GM12864 (cell line): ENCODE measurements at regions not wholly inside any gene's neighbourhood (a gene's known extent, or its start where the extent isn't known, plus 50 kb on each side); places are given as distances from the start of the nearest gene placed in this dataset.
"Not testable (repeated sequence)": the region's sequence is repeated elsewhere in the genome, so short reads cannot be mapped to it uniquely, and the experiment has no call there.

Source experiments
- DNase-seq: peaks from one replicate; pipeline ENCODE4 v3.0.0-alpha.2; 2011; ENCODE audit warnings: low read depth
- H3K4me3 ChIP-seq: 2 replicates; pipeline ENCODE4 v1.5.1; 2011; ENCODE audit warnings: mild to moderate bottlenecking, low read depth, low read length, control low read depth
- TF ChIP-seq, protein P1 (sequence below): IDR thresholded peaks from 2 replicates; pipeline ENCODE4 v1.5.1; 2011; ENCODE audit warnings: low read depth, mild to moderate bottlenecking, moderate library complexity, low read length, control low read depth, inconsistent platforms; ENCODE audit errors: missing control alignments

DNA sequence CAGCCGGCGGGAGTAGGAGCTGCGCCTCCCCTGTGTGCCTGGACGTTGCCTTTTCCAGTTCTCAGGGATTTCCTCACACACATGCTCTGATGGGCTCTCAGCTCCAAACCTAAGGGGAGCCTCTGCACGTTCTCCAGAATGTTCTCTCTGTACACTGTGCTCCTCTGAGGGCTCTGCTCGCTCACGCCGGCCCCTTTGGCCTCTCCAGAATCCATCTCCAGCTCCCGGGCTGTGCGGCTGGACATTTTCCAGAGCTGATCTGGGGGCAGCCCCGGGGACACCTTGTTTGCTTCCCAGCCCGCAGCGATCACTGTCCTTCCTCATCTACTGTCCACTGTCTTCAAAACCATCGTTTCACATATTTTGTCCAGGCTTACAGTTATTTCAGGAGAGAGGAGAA is 245.4 kb upstream of the HDAC4 start:
- H3K4me3 ChIP-seq: no peak overlapping the region
- TF ChIP-seq, protein P1, sequence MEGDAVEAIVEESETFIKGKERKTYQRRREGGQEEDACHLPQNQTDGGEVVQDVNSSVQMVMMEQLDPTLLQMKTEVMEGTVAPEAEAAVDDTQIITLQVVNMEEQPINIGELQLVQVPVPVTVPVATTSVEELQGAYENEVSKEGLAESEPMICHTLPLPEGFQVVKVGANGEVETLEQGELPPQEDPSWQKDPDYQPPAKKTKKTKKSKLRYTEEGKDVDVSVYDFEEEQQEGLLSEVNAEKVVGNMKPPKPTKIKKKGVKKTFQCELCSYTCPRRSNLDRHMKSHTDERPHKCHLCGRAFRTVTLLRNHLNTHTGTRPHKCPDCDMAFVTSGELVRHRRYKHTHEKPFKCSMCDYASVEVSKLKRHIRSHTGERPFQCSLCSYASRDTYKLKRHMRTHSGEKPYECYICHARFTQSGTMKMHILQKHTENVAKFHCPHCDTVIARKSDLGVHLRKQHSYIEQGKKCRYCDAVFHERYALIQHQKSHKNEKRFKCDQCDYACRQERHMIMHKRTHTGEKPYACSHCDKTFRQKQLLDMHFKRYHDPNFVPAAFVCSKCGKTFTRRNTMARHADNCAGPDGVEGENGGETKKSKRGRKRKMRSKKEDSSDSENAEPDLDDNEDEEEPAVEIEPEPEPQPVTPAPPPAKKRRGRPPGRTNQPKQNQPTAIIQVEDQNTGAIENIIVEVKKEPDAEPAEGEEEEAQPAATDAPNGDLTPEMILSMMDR: no peak
- DNase-seq: no peak

GRCh38 chr2:239644594-239644993 is 243.8 kb upstream of the HDAC4 start:
- not testable (repeated sequence) for DNase-seq

DNA sequence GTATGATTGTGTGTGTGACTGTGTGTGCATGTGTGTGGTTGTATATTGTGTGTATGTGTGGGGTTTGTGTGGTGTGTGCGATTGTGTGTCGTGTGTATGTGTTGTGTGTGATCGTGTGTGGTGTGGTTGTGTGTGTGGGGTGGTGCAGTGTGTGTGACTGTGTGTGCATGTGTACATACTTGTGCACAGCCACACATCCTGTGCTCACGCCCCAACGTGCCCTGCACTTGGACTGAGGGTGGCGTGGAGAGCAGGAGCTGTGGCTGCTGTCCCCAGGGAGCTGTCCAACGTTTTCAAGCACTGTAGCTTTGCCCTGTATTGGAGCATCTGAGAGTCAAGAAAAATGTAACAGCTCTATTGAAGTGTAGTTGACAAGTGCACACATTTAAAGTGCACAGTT is 243.2 kb upstream of the HDAC4 start:
- TF ChIP-seq, protein P1: no peak
- no peak overlapping the region for H3K4me3 ChIP-seq
- no peak for DNase-seq

More at GRCh38 chr2:239644594-239644993, 243.8 kb upstream of the HDAC4 start:
- H3K4me3 ChIP-seq: not testable (repeated sequence)

DNA sequence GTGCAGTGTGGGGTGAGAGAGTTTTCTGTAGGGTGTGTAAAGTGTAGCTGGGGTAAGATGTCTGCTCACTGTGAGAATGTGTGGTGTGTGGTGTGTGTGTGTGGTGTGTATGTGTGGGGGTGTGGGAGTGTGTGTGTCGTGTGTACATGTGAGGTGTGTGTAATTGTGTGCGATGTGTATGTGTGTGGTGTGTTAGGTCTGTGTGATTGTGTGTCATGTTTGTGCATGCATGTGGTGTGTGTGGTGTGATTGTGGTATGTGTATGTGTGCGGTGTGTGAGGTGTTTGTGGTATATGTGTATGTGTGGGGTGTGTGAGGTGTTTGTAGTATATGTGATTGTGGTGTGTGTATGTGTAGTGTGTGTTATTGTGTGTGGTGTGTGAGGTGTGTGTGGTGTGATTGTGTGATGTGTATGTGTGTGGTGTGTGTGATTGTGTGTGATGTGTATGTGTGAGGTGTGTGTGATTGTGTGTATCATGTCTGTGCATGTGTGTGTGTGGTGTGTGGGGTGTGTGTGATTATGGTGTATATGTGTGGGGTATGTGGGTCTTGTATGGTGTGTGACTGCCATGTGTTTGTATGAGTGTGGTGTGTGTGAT is 241.7 kb upstream of the HDAC4 start:
- DNase-seq: no peak
- no peak overlapping the region for H3K4me3 ChIP-seq
- TF ChIP-seq, protein P1: no peak

DNA sequence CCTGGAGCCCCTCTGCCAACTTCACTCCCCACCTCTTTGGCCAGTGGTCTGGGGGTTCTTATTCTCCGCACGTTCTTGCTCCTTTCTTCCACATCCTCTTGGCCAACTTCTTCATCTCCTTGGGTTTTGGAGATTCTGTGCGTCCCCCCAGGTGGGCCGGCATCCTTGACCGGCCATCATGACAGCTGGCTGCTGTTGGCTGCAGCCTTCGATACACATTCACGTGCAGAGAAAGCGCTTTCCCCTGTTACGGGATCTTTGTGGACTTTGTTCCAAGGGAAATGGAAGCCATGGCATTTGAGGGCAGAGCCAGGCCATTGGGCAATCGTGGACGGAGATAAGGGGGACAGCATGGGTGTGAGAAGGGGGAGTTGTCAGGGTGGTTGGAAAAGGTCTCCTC is 241.1 kb upstream of the HDAC4 start:
- DNase-seq, H3K4me3 ChIP-seq: not testable (repeated sequence)

DNA sequence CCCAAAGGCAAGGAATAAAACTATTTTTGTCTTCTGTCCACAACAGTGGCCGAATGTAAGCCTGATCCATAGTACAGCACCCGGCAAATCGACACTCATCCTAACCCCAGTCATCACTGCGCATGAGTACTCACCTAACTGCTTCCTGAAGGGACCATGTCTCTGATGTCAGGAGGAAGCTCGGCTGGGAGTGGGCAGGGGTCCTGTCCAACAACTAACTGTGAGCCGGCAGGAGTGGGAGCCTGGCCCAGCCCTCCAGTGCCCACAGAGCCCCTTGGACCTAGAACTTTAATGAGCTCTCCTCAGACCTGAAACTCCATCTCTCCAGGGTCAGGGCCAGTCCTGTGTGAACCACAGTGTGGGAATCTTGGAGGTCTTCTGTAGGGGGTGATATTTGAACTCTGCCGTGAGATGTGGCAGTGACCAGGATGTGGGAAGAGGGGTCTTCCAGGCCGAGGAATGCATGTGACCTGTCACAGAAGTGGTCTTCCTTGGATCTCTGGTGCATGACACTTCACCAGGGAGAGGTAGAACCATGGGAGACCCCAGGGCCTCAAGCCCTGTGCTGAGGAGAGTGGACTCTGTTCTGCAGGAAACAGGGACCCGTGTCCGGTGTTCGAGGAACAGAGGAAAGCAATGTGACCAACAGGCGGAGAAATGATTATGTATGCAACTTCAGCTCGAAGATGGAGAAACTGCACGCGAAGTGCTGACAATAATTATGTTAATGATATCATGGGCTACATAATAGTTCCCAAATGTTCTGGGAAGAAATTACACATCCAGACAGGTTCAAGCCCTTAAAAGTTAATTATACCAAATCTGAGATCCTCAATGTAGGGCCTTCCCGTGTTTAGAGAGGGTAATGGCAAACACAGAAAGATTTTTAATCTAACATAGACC is 240.1 kb upstream of the HDAC4 start:
- DNase-seq: no peak
- no peak overlapping the region for H3K4me3 ChIP-seq
- TF ChIP-seq, protein P1: no peak

- TF ChIP-seq, protein P1: no peak
- H3K4me3 ChIP-seq: no peak overlapping the region
- DNase-seq: no peak
Observed at GRCh38 chr2:239640210-239640609, 239.4 kb upstream of the HDAC4 start.

DNA sequence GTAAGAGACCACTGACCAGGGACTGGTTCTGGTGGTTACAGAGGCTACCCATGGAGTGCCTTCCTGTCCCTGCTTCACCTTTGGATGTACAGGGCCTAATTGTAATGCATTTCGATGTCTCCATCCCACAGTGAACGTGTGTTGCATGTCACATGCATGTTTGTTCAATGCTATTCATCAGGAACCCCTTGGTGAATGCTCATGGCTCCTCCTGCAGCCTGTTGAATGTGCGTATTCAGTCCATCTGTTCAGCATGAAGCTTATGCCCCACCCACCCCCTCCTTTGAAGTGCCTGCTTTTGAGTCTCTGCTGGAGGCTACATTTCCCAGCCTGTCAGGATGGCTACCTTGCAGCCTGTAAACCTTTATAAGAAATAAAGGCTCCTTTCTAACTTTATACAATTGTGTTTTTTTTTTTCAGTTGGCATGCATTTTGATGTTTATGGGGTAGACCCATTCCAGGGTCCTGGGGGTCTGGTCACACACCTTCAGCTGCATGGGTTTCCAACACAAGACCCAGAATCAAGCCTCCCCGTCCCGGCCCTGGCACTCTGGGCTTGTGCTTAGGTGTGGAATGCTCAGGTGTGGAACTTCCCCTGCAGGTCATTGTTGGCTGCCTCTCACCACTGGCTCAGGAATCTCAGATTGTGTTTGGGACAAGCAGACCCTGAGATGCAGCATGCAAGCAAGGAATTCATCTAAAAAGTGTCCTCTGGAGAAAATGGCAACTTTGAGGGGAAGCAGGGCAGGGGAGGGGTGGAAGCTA is 238.8 kb upstream of the HDAC4 start:
- no peak for DNase-seq
- H3K4me3 ChIP-seq: no peak overlapping the region
- TF ChIP-seq, protein P1: no peak
